Large intestine (tissue), 3 donors: ENCODE measurements at regions not wholly inside any gene's neighbourhood (a gene's known extent, or its start where the extent isn't known, plus 50 kb on each side); places are given as distances from the start of the nearest gene placed in this dataset.

Experiments used
- DNase-seq, 2 donors: peaks; one replicate each; pipeline versions ENCODE4 v3.0.0 to v3.0.0-alpha.2; 2013
- H3K27ac ChIP-seq: one replicate; pipeline ENCODE4 v1.5.1; 2013; ENCODE audit warnings: low read length
- H3K27me3 ChIP-seq: 2 replicates; pipeline ENCODE4 v1.6.1; 2013; ENCODE audit warnings: low read length; ENCODE audit not compliant: control insufficient read depth, insufficient read depth
- H3K36me3 ChIP-seq: 2 replicates; pipeline ENCODE4 v1.6.1; 2013; ENCODE audit warnings: low read length; ENCODE audit not compliant: control insufficient read depth, insufficient read depth
- H3K4me1 ChIP-seq: one replicate; pipeline ENCODE4 v1.6.1; 2013; ENCODE audit warnings: low read length; ENCODE audit not compliant: control insufficient read depth, insufficient read depth
- H3K4me3 ChIP-seq: one replicate; pipeline ENCODE4 v1.5.1; 2013; ENCODE audit warnings: low read length
- H3K9me3 ChIP-seq: one replicate; pipeline ENCODE4 v1.6.1; 2013; ENCODE audit warnings: mild to moderate bottlenecking, low read depth, low read length, moderate library complexity; ENCODE audit not compliant: control insufficient read depth
- WGBS: methylation state at CpG from one replicate; pipeline ENCODE4 v1.1.5; 2013; ENCODE audit warnings: low lambda C conversion rate; ENCODE audit not compliant: insufficient coverage; 5-methylcytosine and 5-hydroxymethylcytosine counted together

- Histone ChIP-seq H3K4me3 (no peak overlapping the region), H3K36me3 (no peaks in the 10 kb centered on the region), H3K27me3 (no peaks in the 10 kb centered on the region), H3K4me1 (peaks cover 11% of the 10 kb centered on the region), H3K27ac (no peak overlapping the region), H3K9me3 (no peaks in the 10 kb centered on the region)
- 17% methylated on average over 1 of the region's 11 CpGs for WGBS
- no peak for DNase-seq
These were observed 146.9 kb upstream of the AKR1E2 start for GRCh38 chr10:4678951-4679671.

GRCh38 chr10:4678023-4678950 lies 147.7 kb upstream of the AKR1E2 start:
- H3K4me3 ChIP-seq = no peak overlapping the region
- DNase-seq = peak; percentile 25 to 58
- no peaks in the 10 kb centered on the region for H3K27me3 ChIP-seq
- H3K27ac ChIP-seq = peak overlapping the region; percentile 88
- peaks cover 11% of the 10 kb centered on the region for H3K4me1 ChIP-seq
- WGBS = 80% methylated on average over 1 of the region's 11 CpGs
- no peaks in the 10 kb centered on the region for H3K9me3 ChIP-seq
- H3K36me3 ChIP-seq = no peaks in the 10 kb centered on the region

- H3K9me3 ChIP-seq = no peaks in the 10 kb centered on the region
- peaks cover 11% of the 10 kb centered on the region for H3K4me1 ChIP-seq
- DNase-seq = peak; percentile 80 to 87
- no peak overlapping the region for H3K4me3 ChIP-seq
- no peaks in the 10 kb centered on the region for H3K27me3 ChIP-seq
- WGBS = 56% methylated on average over 2 of the region's 5 CpGs
- no peaks in the 10 kb centered on the region for H3K36me3 ChIP-seq
- H3K27ac ChIP-seq = peak overlapping the region; percentile 88
These were observed 148.5 kb upstream of the AKR1E2 start for GRCh38 chr10:4677296-4678021.

GRCh38 chr10:4676566-4676965 lies 149.4 kb upstream of the AKR1E2 start:
- Histone ChIP-seq H3K4me3 (no peak overlapping the region), H3K27me3 (no peaks in the 10 kb centered on the region), H3K27ac (no peak overlapping the region), H3K36me3 (no peaks in the 10 kb centered on the region), H3K9me3 (no peaks in the 10 kb centered on the region), H3K4me1 (peaks cover 11% of the 10 kb centered on the region)
- no peak for DNase-seq
- WGBS = no CpG with 5 or more reads among the region's 3 CpGs

- no peak for DNase-seq
- Histone ChIP-seq H3K36me3 (no peaks in the 10 kb centered on the region), H3K4me3 (no peak overlapping the region), H3K27me3 (no peaks in the 10 kb centered on the region), H3K27ac (no peak overlapping the region), H3K4me1 (peaks cover 11% of the 10 kb centered on the region), H3K9me3 (no peaks in the 10 kb centered on the region)
These were observed 150.2 kb upstream of the AKR1E2 start for GRCh38 chr10:4675808-4676207.

- DNase-seq = no peak
- Histone ChIP-seq H3K27ac (no peak overlapping the region), H3K9me3 (no peaks in the 10 kb centered on the region), H3K4me3 (no peak overlapping the region), H3K4me1 (peaks cover 4% of the 10 kb centered on the region), H3K27me3 (no peaks in the 10 kb centered on the region), H3K36me3 (no peaks in the 10 kb centered on the region)
- WGBS = 88% methylated on average over 4 of the region's 7 CpGs
These were observed 152.5 kb upstream of the AKR1E2 start for GRCh38 chr10:4673279-4674040.

- H3K27ac ChIP-seq = no peak overlapping the region
- no peak for DNase-seq
- H3K27me3 ChIP-seq = no peaks in the 10 kb centered on the region
- no peaks in the 10 kb centered on the region for H3K4me1 ChIP-seq
- H3K4me3 ChIP-seq = no peak overlapping the region
- H3K9me3 ChIP-seq = no peaks in the 10 kb centered on the region
- WGBS = 100% methylated on average over 1 of the region's 1 CpG
- H3K36me3 ChIP-seq = no peaks in the 10 kb centered on the region
These were observed 153.8 kb upstream of the AKR1E2 start for GRCh38 chr10:4672201-4672600.

- Histone ChIP-seq H3K27ac (no peak overlapping the region), H3K4me1 (no peaks in the 10 kb centered on the region)
- WGBS = no CpG with 5 or more reads among the region's 9 CpGs
These were observed 154.4 kb upstream of the AKR1E2 start for GRCh38 chr10:4671451-4672145.

GRCh38 chr10:4670737-4671136 lies 155.3 kb upstream of the AKR1E2 start:
- Histone ChIP-seq H3K36me3 (no peaks in the 10 kb centered on the region), H3K4me1 (no peaks in the 10 kb centered on the region), H3K4me3 (no peak overlapping the region), H3K9me3 (no peaks in the 10 kb centered on the region), H3K27ac (no peak overlapping the region), H3K27me3 (no peaks in the 10 kb centered on the region)
- DNase-seq = no peak

More at GRCh38 chr10:4671451-4672145, 154.4 kb upstream of the AKR1E2 start:
- no peaks in the 10 kb centered on the region for H3K27me3 ChIP-seq
- no peak overlapping the region for H3K4me3 ChIP-seq
- H3K36me3 ChIP-seq = no peaks in the 10 kb centered on the region
- DNase-seq = no peak
- H3K9me3 ChIP-seq = no peaks in the 10 kb centered on the region
